ENCODE measurements at regions not wholly inside any gene's neighbourhood (a gene's known extent, or its start where the extent isn't known, plus 50 kb on each side); places are given as distances from the start of the nearest gene placed in this dataset.
A peak's percentile ranks its signal among the peaks of the same experiment; 100 is the strongest.

GRCh38 chr17:72267601-72268000 lies 146.8 kb downstream of the SOX9 start:
- Histone ChIP-seq H3K36me3 (no peaks in the 10 kb centered on the region), H3K27ac (no peak overlapping the region), H3K27me3 (no peaks in the 10 kb centered on the region), H3K4me3 (no peak overlapping the region), H3K4me1 (peaks cover 0 to 5% (median 0%) of the 10 kb centered on the region in 4 donors), H3K9me3 (no peaks in the 10 kb centered on the region)
- TF ChIP-seq POLR2A (IDR thresholded peaks at IDR 0.05) (no peak), CTCF (IDR thresholded peaks at IDR 0.05) (no peak)
- DNase-seq: no peak

- Histone ChIP-seq H3K4me3 (no peak overlapping the region), H3K9me3 (no peaks in the 10 kb centered on the region), H3K27ac (no peak overlapping the region), H3K4me1 (peaks cover 0 to 5% (median 0%) of the 10 kb centered on the region in 4 donors), H3K36me3 (no peaks in the 10 kb centered on the region), H3K27me3 (no peaks in the 10 kb centered on the region)
- no peak for DNase-seq
- TF ChIP-seq POLR2A (IDR thresholded peaks at IDR 0.05) (no peak), CTCF (IDR thresholded peaks at IDR 0.05) (no peak)
These were observed 147.6 kb downstream of the SOX9 start for GRCh38 chr17:72268431-72268830.

- H3K4me3 ChIP-seq: no peak overlapping the region
- no peaks in the 10 kb centered on the region for H3K9me3 ChIP-seq
- TF ChIP-seq CTCF (IDR thresholded peaks at IDR 0.05) (no peak), POLR2A (IDR thresholded peaks at IDR 0.05) (no peak)
- H3K27ac ChIP-seq: no peak overlapping the region
- no peaks in the 10 kb centered on the region for H3K36me3 ChIP-seq
- no peaks in the 10 kb centered on the region for H3K27me3 ChIP-seq
- peaks cover 0 to 5% (median 0%) of the 10 kb centered on the region in 4 donors for H3K4me1 ChIP-seq
- peak in 1 of 3 donors; percentile 49 for DNase-seq
These were observed 149.6 kb downstream of the SOX9 start for GRCh38 chr17:72270273-72270924.

GRCh38 chr17:72271603-72272002 lies 150.8 kb downstream of the SOX9 start:
- H3K27me3 ChIP-seq: no peaks in the 10 kb centered on the region
- no peaks in the 10 kb centered on the region for H3K36me3 ChIP-seq
- H3K4me3 ChIP-seq: no peak overlapping the region
- H3K4me1 ChIP-seq: peaks cover 0 to 5% (median 0%) of the 10 kb centered on the region in 4 donors
- no peaks in the 10 kb centered on the region for H3K9me3 ChIP-seq
- TF ChIP-seq POLR2A (IDR thresholded peaks at IDR 0.05): no peak
- no peak for TF ChIP-seq CTCF (IDR thresholded peaks at IDR 0.05)
- no peak for DNase-seq
- H3K27ac ChIP-seq: no peak overlapping the region

GRCh38 chr17:72273289-72274056 lies 152.7 kb downstream of the SOX9 start:
- Histone ChIP-seq H3K36me3 (no peaks in the 10 kb centered on the region), H3K9me3 (no peaks in the 10 kb centered on the region), H3K27me3 (no peaks in the 10 kb centered on the region), H3K4me3 (no peak overlapping the region), H3K27ac (no peak overlapping the region), H3K4me1 (no peaks in the 10 kb centered on the region)
- DNase-seq: no peak
- TF ChIP-seq CTCF (IDR thresholded peaks at IDR 0.05) (no peak), POLR2A (IDR thresholded peaks at IDR 0.05) (no peak)

Data from Peyer's patch (tissue), 4 donors.